H1 (cell line): ENCODE measurements at regions not wholly inside any gene's neighbourhood (a gene's known extent, or its start where the extent isn't known, plus 50 kb on each side); places are given as distances from the start of the nearest gene placed in this dataset.

Source experiments
- ATF2 ChIP-seq: IDR thresholded peaks from 2 replicates; pipeline ENCODE4 v1.6.1; 2012; ENCODE audit warnings: low read length, inconsistent platforms
- ATF3 ChIP-seq: IDR thresholded peaks from 2 replicates; pipeline ENCODE4 v1.6.1; 2011; ENCODE audit warnings: low read depth, mild to moderate bottlenecking, low read length; ENCODE audit not compliant: insufficient read depth
- CREB1 ChIP-seq: IDR thresholded peaks from 2 replicates; pipeline ENCODE4 v1.6.1; 2012; ENCODE audit warnings: inconsistent platforms
- CTBP2 ChIP-seq: IDR thresholded peaks from 2 replicates; pipeline ENCODE4 v1.7.0; 2011; ENCODE audit warnings: borderline replicate concordance, mild to moderate bottlenecking, moderate library complexity, mixed read lengths, low read length; ENCODE audit not compliant: insufficient read depth, insufficient read length
- CTCF ChIP-seq, 3 experiments: IDR thresholded peaks; 1 replicate in 2 of 3; 2 replicates in 1 of 3; pipeline versions ENCODE4 v1.5.1 to v1.6.1; 2011; ENCODE audit warnings: low read length in 3 of 3, mild to moderate bottlenecking in 3 of 3, inconsistent platforms in 2 of 3, low read depth in 1 of 3, moderate library complexity in 1 of 3; ENCODE audit not compliant: insufficient read depth in 1 of 3; ENCODE audit errors: control extremely low read depth in 1 of 3
- HDAC6 ChIP-seq: IDR thresholded peaks from one replicate; pipeline ENCODE4 v1.7.1; 2012; ENCODE audit warnings: low read depth, mild to moderate bottlenecking, inconsistent platforms, low read length, moderate library complexity
- MAX ChIP-seq: IDR thresholded peaks from 2 replicates; pipeline ENCODE4 v1.6.1; 2012; ENCODE audit warnings: inconsistent platforms
- POLR2A ChIP-seq, 2 experiments: IDR thresholded peaks; 1 replicate in 1 of 2; 2 replicates in 1 of 2; pipeline ENCODE4 v1.6.1; 2011; ENCODE audit warnings: low read depth in 2 of 2, low read length in 2 of 2, mild to moderate bottlenecking in 2 of 2; ENCODE audit errors: control extremely low read depth in 1 of 2
- POLR2AphosphoS5 ChIP-seq: IDR thresholded peaks from 2 replicates; pipeline ENCODE4 v1.6.1; 2011; ENCODE audit warnings: low read depth, low read length
- TAF1 ChIP-seq: IDR thresholded peaks from 2 replicates; pipeline ENCODE4 v1.6.1; 2011; ENCODE audit warnings: mild to moderate bottlenecking, low read depth, low read length
- YY1 ChIP-seq: IDR thresholded peaks from 2 replicates; pipeline ENCODE4 v1.6.1; 2011; ENCODE audit warnings: low read depth, mild to moderate bottlenecking, low read length

- TF ChIP-seq HDAC6 (no peak), POLR2A (IDR thresholded peaks at IDR 0.05; ENCODE audit: control extremely low read depth in 1 of 2, low read depth in 2 of 2, low read length in 2 of 2) (no peak), MAX (no peak), CTCF (IDR thresholded peaks at IDR 0.05; ENCODE audit: control extremely low read depth in 1 of 3, insufficient read depth in 1 of 3, low read depth in 1 of 3, low read length in 3 of 3) (no peak), TAF1 (no peak), POLR2AphosphoS5 (no peak), CREB1 (no peak), ATF3 (no peak), YY1 (no peak), ATF2 (no peak), CTBP2 (no peak)
Measured at GRCh38 chr2:41847744-41848441, 199.9 kb upstream of the PKDCC start.
